ENCODE measurements at regions not wholly inside any gene's neighbourhood (a gene's known extent, or its start where the extent isn't known, plus 50 kb on each side); places are given as distances from the start of the nearest gene placed in this dataset.

GRCh38 chr12:77493302-77494168, 337.2 kb upstream of the NAV3 start:
- ATAC-seq (replicated peaks; ENCODE audit: extremely low read depth, poor library complexity, severe bottlenecking) (no peak), DNase-seq (ENCODE audit: low spot score in 2 of 2) (no peak)
- Mint-ChIP-seq H3K36me3 (ENCODE audit: insufficient read depth) (peaks cover 2% of the 10 kb centered on the region), H3K4me3 (no peak overlapping the region), H3K27ac (ENCODE audit: low read depth) (no peak overlapping the region), H3K27me3 (no peaks in the 10 kb centered on the region), H3K9me3 (peaks cover 3% of the 10 kb centered on the region), H3K4me1 (no peaks in the 10 kb centered on the region)

- ATAC-seq (replicated peaks; ENCODE audit: extremely low read depth, poor library complexity, severe bottlenecking) (no peak), DNase-seq (ENCODE audit: low spot score in 2 of 2) (no peak)
- Mint-ChIP-seq H3K36me3 (ENCODE audit: insufficient read depth) (peaks cover 2% of the 10 kb centered on the region), H3K9me3 (peaks cover 2% of the 10 kb centered on the region), H3K4me3 (no peak overlapping the region), H3K27me3 (no peaks in the 10 kb centered on the region), H3K4me1 (no peaks in the 10 kb centered on the region), H3K27ac (ENCODE audit: low read depth) (no peak overlapping the region)
Measured at GRCh38 chr12:77492536-77492935, 338.2 kb upstream of the NAV3 start.

- H3K4me1 Mint-ChIP-seq = no peaks in the 10 kb centered on the region
- H3K9me3 Mint-ChIP-seq = peaks cover 6% of the 10 kb centered on the region
- H3K27ac Mint-ChIP-seq (ENCODE audit: low read depth) = no peak overlapping the region
- no peaks in the 10 kb centered on the region for H3K27me3 Mint-ChIP-seq
- ATAC-seq (replicated peaks; ENCODE audit: extremely low read depth, poor library complexity, severe bottlenecking) = no peak
- peaks cover 2% of the 10 kb centered on the region for H3K36me3 Mint-ChIP-seq (ENCODE audit: insufficient read depth)
- no peak for DNase-seq (ENCODE audit: low spot score in 2 of 2)
- no peak overlapping the region for H3K4me3 Mint-ChIP-seq
Measured at GRCh38 chr12:77489331-77489970, 341.2 kb upstream of the NAV3 start.

GRCh38 chr12:77488041-77488620, 342.6 kb upstream of the NAV3 start:
- Mint-ChIP-seq H3K9me3 (peaks cover 11% of the 10 kb centered on the region), H3K36me3 (ENCODE audit: insufficient read depth) (peaks cover 2% of the 10 kb centered on the region), H3K4me1 (no peaks in the 10 kb centered on the region), H3K27ac (ENCODE audit: low read depth) (no peak overlapping the region), H3K4me3 (no peak overlapping the region), H3K27me3 (no peaks in the 10 kb centered on the region)
- DNase-seq (ENCODE audit: low spot score in 2 of 2) (no peak), ATAC-seq (replicated peaks; ENCODE audit: extremely low read depth, poor library complexity, severe bottlenecking) (no peak)

GRCh38 chr12:77486872-77487271, 343.8 kb upstream of the NAV3 start:
- DNase-seq (ENCODE audit: low spot score in 2 of 2) (no peak), ATAC-seq (replicated peaks; ENCODE audit: extremely low read depth, poor library complexity, severe bottlenecking) (no peak)
- H3K36me3 Mint-ChIP-seq (ENCODE audit: insufficient read depth) = peaks cover 2% of the 10 kb centered on the region
- peaks cover 11% of the 10 kb centered on the region for H3K9me3 Mint-ChIP-seq
- H3K4me3 Mint-ChIP-seq = no peak overlapping the region
- no peaks in the 10 kb centered on the region for H3K4me1 Mint-ChIP-seq
- no peaks in the 10 kb centered on the region for H3K27me3 Mint-ChIP-seq
- H3K27ac Mint-ChIP-seq (ENCODE audit: low read depth) = no peak overlapping the region

- Mint-ChIP-seq H3K4me3 (no peak overlapping the region), H3K36me3 (ENCODE audit: insufficient read depth) (peaks cover 2% of the 10 kb centered on the region), H3K4me1 (no peaks in the 10 kb centered on the region)
Measured at GRCh38 chr12:77485961-77486854, 344.5 kb upstream of the NAV3 start.

GRCh38 chr12:77481687-77482086, 349.0 kb upstream of the NAV3 start:
- H3K4me1 Mint-ChIP-seq = no peaks in the 10 kb centered on the region
- H3K27me3 Mint-ChIP-seq = no peaks in the 10 kb centered on the region
- H3K4me3 Mint-ChIP-seq = no peak overlapping the region
- peaks cover 26% of the 10 kb centered on the region for H3K9me3 Mint-ChIP-seq
- ATAC-seq (replicated peaks; ENCODE audit: extremely low read depth, poor library complexity, severe bottlenecking) = no peak
- H3K36me3 Mint-ChIP-seq (ENCODE audit: insufficient read depth) = no peaks in the 10 kb centered on the region
- no peak overlapping the region for H3K27ac Mint-ChIP-seq (ENCODE audit: low read depth)
- DNase-seq (ENCODE audit: low spot score in 2 of 2) = no peak

More at GRCh38 chr12:77485961-77486854, 344.5 kb upstream of the NAV3 start:
- Mint-ChIP-seq H3K27ac (ENCODE audit: low read depth) (no peak overlapping the region), H3K9me3 (peaks cover 16% of the 10 kb centered on the region), H3K27me3 (no peaks in the 10 kb centered on the region)
- DNase-seq (ENCODE audit: low spot score in 2 of 2) (no peak), ATAC-seq (replicated peaks; ENCODE audit: extremely low read depth, poor library complexity, severe bottlenecking) (no peak)

- Mint-ChIP-seq H3K9me3 (peaks cover 20% of the 10 kb centered on the region), H3K4me3 (no peak overlapping the region), H3K27ac (ENCODE audit: low read depth) (no peak overlapping the region), H3K36me3 (ENCODE audit: insufficient read depth) (no peaks in the 10 kb centered on the region), H3K27me3 (no peaks in the 10 kb centered on the region), H3K4me1 (no peaks in the 10 kb centered on the region)
- no peak for DNase-seq (ENCODE audit: low spot score in 2 of 2)
- ATAC-seq (replicated peaks; ENCODE audit: extremely low read depth, poor library complexity, severe bottlenecking) = no peak
Measured at GRCh38 chr12:77477907-77478533, 352.7 kb upstream of the NAV3 start.

- Mint-ChIP-seq H3K9me3 (peaks cover 10% of the 10 kb centered on the region), H3K27me3 (no peaks in the 10 kb centered on the region), H3K4me1 (no peaks in the 10 kb centered on the region), H3K27ac (ENCODE audit: low read depth) (no peak overlapping the region), H3K4me3 (no peak overlapping the region), H3K36me3 (ENCODE audit: insufficient read depth) (no peaks in the 10 kb centered on the region)
- no peak for DNase-seq (ENCODE audit: low spot score in 2 of 2)
- no peak for ATAC-seq (replicated peaks; ENCODE audit: extremely low read depth, poor library complexity, severe bottlenecking)
Measured at GRCh38 chr12:77471801-77472200, 358.9 kb upstream of the NAV3 start.

GRCh38 chr12:77469578-77470333, 360.9 kb upstream of the NAV3 start:
- no peak overlapping the region for H3K27ac Mint-ChIP-seq (ENCODE audit: low read depth)
- H3K4me3 Mint-ChIP-seq = no peak overlapping the region
- no peaks in the 10 kb centered on the region for H3K4me1 Mint-ChIP-seq
- H3K36me3 Mint-ChIP-seq (ENCODE audit: insufficient read depth) = no peaks in the 10 kb centered on the region
- no peak for DNase-seq (ENCODE audit: low spot score in 2 of 2)
- no peak for ATAC-seq (replicated peaks; ENCODE audit: extremely low read depth, poor library complexity, severe bottlenecking)
- peaks cover 9% of the 10 kb centered on the region for H3K9me3 Mint-ChIP-seq
- H3K27me3 Mint-ChIP-seq = no peaks in the 10 kb centered on the region

GRCh38 chr12:77442633-77443032, 377.3 kb upstream of the E2F7 start:
- H3K4me3 Mint-ChIP-seq = no peak overlapping the region
- no peaks in the 10 kb centered on the region for H3K4me1 Mint-ChIP-seq
- no peak overlapping the region for H3K27ac Mint-ChIP-seq (ENCODE audit: low read depth)
- no peaks in the 10 kb centered on the region for H3K36me3 Mint-ChIP-seq (ENCODE audit: insufficient read depth)
- no peak for DNase-seq (ENCODE audit: low spot score in 2 of 2)
- no peak for ATAC-seq (replicated peaks; ENCODE audit: extremely low read depth, poor library complexity, severe bottlenecking)
- no peaks in the 10 kb centered on the region for H3K27me3 Mint-ChIP-seq
- H3K9me3 Mint-ChIP-seq = peaks cover 6% of the 10 kb centered on the region
